Stimulated activated CD4-positive, alpha-beta T cell treated with anti-CD3 and anti-CD28 coated beads, Interleukin-1b, Interleukin-23, amount 100 ng/mL, for 1 hour (primary cell): ENCODE measurements at regions not wholly inside any gene's neighbourhood (a gene's known extent, or its start where the extent isn't known, plus 50 kb on each side); places are given as distances from the start of the nearest gene placed in this dataset.

Experiments used
- DNase-seq, 2 donors: peaks; one replicate each; pipeline ENCODE4 v3.0.0-alpha.2; 2020; ENCODE audit warnings: low read depth in 2 of 2

DNA sequence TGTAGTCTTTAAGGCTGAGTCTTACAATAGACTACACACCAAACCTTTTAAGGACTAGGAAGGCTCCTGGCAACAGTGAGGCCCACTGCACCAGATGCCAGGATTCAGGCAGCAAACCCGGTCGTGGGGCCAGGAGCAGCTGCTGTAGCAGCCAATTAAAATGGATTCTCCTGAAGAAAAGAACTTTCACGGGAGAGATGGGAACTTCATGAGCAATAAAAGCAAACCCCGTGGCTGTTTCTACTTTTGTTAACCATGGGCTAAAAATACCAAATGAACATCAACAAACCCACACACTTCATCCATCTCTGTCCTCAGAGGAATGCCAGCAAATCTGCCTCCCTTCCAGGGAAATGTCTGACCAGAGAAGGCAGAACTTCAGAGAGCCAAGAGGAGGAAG is 101.4 kb downstream of the BTC start:
- DNase-seq: no peak
